ENCODE measurements at regions not wholly inside any gene's neighbourhood (a gene's known extent, or its start where the extent isn't known, plus 50 kb on each side); places are given as distances from the start of the nearest gene placed in this dataset.

DNA sequence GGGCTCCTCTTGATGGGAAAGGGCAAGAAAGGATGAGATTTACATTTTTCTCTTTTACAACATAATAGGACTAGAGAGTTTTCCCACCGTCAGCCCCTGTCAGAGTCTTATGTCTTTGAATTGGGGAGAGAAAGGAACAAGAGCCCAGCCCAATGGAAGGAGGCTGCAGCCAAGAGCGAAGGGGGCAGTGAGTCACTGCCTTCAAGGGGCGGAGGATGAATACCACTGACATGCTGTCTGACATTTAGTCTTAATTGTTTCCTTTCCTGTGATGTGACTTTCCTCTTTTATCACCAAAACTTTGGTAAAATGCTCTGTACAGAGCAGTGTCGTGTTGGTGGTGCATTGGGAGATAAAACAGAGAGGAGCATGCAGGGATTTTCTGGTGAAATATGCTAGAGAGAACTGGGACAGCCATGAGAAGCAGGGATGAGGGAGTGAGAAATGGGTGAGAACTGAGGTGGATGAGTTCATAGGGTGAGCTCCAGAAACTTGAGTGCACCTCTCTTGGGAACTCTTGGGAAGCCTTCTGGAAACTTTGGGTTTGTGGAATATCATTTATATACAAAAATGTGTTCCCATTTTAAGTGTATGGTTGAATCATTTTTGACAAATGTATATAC, 179.9 kb upstream of the FGGY start:
- TF ChIP-seq POLR2A (conservative IDR thresholded peaks at IDR 0.05) = no peak
- no peak for TF ChIP-seq PRDM10 (IDR thresholded peaks at IDR 0.05; ENCODE audit: partially characterized antibody)
- TF ChIP-seq, protein P1, sequence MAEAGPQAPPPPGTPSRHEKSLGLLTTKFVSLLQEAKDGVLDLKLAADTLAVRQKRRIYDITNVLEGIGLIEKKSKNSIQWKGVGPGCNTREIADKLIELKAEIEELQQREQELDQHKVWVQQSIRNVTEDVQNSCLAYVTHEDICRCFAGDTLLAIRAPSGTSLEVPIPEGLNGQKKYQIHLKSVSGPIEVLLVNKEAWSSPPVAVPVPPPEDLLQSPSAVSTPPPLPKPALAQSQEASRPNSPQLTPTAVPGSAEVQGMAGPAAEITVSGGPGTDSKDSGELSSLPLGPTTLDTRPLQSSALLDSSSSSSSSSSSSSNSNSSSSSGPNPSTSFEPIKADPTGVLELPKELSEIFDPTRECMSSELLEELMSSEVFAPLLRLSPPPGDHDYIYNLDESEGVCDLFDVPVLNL (CRISPR knock-in tag; IDR thresholded peaks at IDR 0.05; ENCODE audit: low read depth) = no peak
- no peak for TF ChIP-seq KDM2B (CRISPR knock-in tag; IDR thresholded peaks at IDR 0.05)
- no peak for TF ChIP-seq ZNF3 (CRISPR knock-in tag; IDR thresholded peaks at IDR 0.05)
- no peak for TF ChIP-seq SMARCC2 (IDR thresholded peaks at IDR 0.05; ENCODE audit: low read depth)
